ENCODE measurements at regions not wholly inside any gene's neighbourhood (a gene's known extent, or its start where the extent isn't known, plus 50 kb on each side); places are given as distances from the start of the nearest gene placed in this dataset.

- no peak for TF ChIP-seq CTCF (conservative IDR thresholded peaks at IDR 0.05; ENCODE audit: low read depth in 2 of 2)
These were observed 74.6 kb downstream of the PERP start (continued) for GRCh38 chr6:138032571-138032970.

GRCh38 chr6:138034229-138034628, 73.0 kb downstream of the PERP start:
- Histone ChIP-seq H3K27me3 (ENCODE audit: insufficient read depth) (no peaks in the 10 kb centered on the region), H3K4me1 (ENCODE audit: insufficient read depth) (no peaks in the 10 kb centered on the region), H3K4me3 (no peak overlapping the region), H3K4me2 (no peak overlapping the region), H3K36me3 (ENCODE audit: insufficient read depth) (no peaks in the 10 kb centered on the region), H3K9me2 (ENCODE audit: insufficient read depth) (0 out of 2 replicates have a peak, but pooled peaks cover 3% of the 10 kb centered on the region), H3K27ac (ENCODE audit: low read depth) (no peak overlapping the region), H3F3A (replicated peaks; ENCODE audit: low read depth) (no peaks in the 10 kb centered on the region), H2AFZ (no peak overlapping the region), H3K79me2 (replicated peaks; ENCODE audit: insufficient read depth) (no peaks in the 10 kb centered on the region), H4K20me1 (replicated peaks; ENCODE audit: insufficient read depth) (no peaks in the 10 kb centered on the region; the same call in 1 of the 2 replicates)
- ATAC-seq (no peak), DNase-seq (ENCODE audit: low spot score) (no peak)
- Mint-ChIP-seq H3K4me1 (no peaks in the 10 kb centered on the region), H3K27me3 (ENCODE audit: insufficient read depth, low read depth, poor library complexity) (peaks cover 4% of the 10 kb centered on the region), H3K9me3 (no peaks in the 10 kb centered on the region; the same call in 2 of the 3 replicates), H3K4me3 (no peak overlapping the region), H3K27ac (no peak overlapping the region), H3K36me3 (ENCODE audit: low read depth) (no peaks in the 10 kb centered on the region)
- TF ChIP-seq NANOG (IDR thresholded peaks at IDR 0.05; ENCODE audit: borderline replicate concordance) (no peak), ZNF331 (CRISPR knock-in tag; IDR thresholded peaks at IDR 0.05; ENCODE audit: low read depth) (no peak), ETS1 (IDR thresholded peaks at IDR 0.05) (no peak), EZH2phosphoT487 (IDR thresholded peaks at IDR 0.05; ENCODE audit: unreplicated experiment) (no peak), JUNB (IDR thresholded peaks at IDR 0.05; ENCODE audit: unreplicated experiment) (no peak), POLR2AphosphoS5 (IDR thresholded peaks at IDR 0.05; ENCODE audit: low read depth) (no peak)

GRCh38 chr6:138035070-138035469, 72.1 kb downstream of the PERP start:
- Mint-ChIP-seq H3K36me3 (ENCODE audit: low read depth) (no peaks in the 10 kb centered on the region), H3K27me3 (ENCODE audit: insufficient read depth, low read depth, poor library complexity) (peaks cover 4% of the 10 kb centered on the region), H3K4me3 (no peak overlapping the region), H3K27ac (no peak overlapping the region), H3K4me1 (no peaks in the 10 kb centered on the region), H3K9me3 (no peaks in the 10 kb centered on the region; the same call in 2 of the 3 replicates)
- Histone ChIP-seq H2AFZ (no peak overlapping the region), H3K36me3 (ENCODE audit: insufficient read depth) (no peaks in the 10 kb centered on the region), H3K27me3 (ENCODE audit: insufficient read depth) (no peaks in the 10 kb centered on the region), H3F3A (replicated peaks; ENCODE audit: low read depth) (no peaks in the 10 kb centered on the region), H3K27ac (ENCODE audit: low read depth) (no peak overlapping the region), H4K20me1 (replicated peaks; ENCODE audit: insufficient read depth) (no peaks in the 10 kb centered on the region; the same call in 1 of the 2 replicates), H3K79me2 (replicated peaks; ENCODE audit: insufficient read depth) (no peaks in the 10 kb centered on the region), H3K9me2 (ENCODE audit: insufficient read depth) (0 out of 2 replicates have a peak, but pooled peaks cover 3% of the 10 kb centered on the region), H3K4me1 (ENCODE audit: insufficient read depth) (no peaks in the 10 kb centered on the region), H3K4me2 (no peak overlapping the region), H3K4me3 (no peak overlapping the region)
- ATAC-seq, result no peak
- no peak for DNase-seq (ENCODE audit: low spot score)
- no peak for TF ChIP-seq CTCF (conservative IDR thresholded peaks at IDR 0.05; ENCODE audit: low read depth in 2 of 2)
- no peak for TF ChIP-seq ZNF462 (CRISPR knock-in tag; IDR thresholded peaks at IDR 0.05)
- TF ChIP-seq EZH2phosphoT487 (IDR thresholded peaks at IDR 0.05; ENCODE audit: unreplicated experiment), result no peak
